H9 (cell line): ENCODE measurements at regions not wholly inside any gene's neighbourhood (a gene's known extent, or its start where the extent isn't known, plus 50 kb on each side); places are given as distances from the start of the nearest gene placed in this dataset.

Experiments
- DNase-seq: peaks from one replicate; pipeline ENCODE4 v3.0.0-alpha.2; 2017
- H2AFZ ChIP-seq: one replicate; pipeline ENCODE4 v1.6.1; 2013; ENCODE audit warnings: mild to moderate bottlenecking, low read length, control low read depth, moderate library complexity
- H2AK5ac ChIP-seq: 2 replicates; pipeline ENCODE4 v1.6.1; 2013; ENCODE audit warnings: low read length, control low read depth, mixed read lengths; ENCODE audit not compliant: insufficient read length
- H2BK120ac ChIP-seq: one replicate; pipeline ENCODE4 v1.6.1; 2013; ENCODE audit warnings: low read depth, mild to moderate bottlenecking, low read length, control low read depth, inconsistent platforms; ENCODE audit not compliant: poor library complexity, severe bottlenecking
- H2BK12ac ChIP-seq: 2 replicates; pipeline ENCODE4 v1.6.1; 2013; ENCODE audit warnings: low read length, control low read depth, mixed read lengths, low read depth; ENCODE audit not compliant: insufficient read length
- H2BK15ac ChIP-seq: 2 replicates; pipeline ENCODE4 v1.6.1; 2013; ENCODE audit warnings: low read depth, low read length, control low read depth
- H2BK20ac ChIP-seq: one replicate; pipeline ENCODE4 v1.6.1; 2013; ENCODE audit warnings: low read depth, mild to moderate bottlenecking, low read length, control low read depth, inconsistent platforms; ENCODE audit not compliant: poor library complexity, severe bottlenecking
- H2BK5ac ChIP-seq: 2 replicates; pipeline ENCODE4 v1.6.1; 2013; ENCODE audit warnings: low read length, control low read depth, mixed read lengths; ENCODE audit not compliant: insufficient read length
- H3K14ac ChIP-seq: 2 replicates; pipeline ENCODE4 v1.6.1; 2013; ENCODE audit warnings: low read length, control low read depth; ENCODE audit not compliant: insufficient read depth
- H3K18ac ChIP-seq: 2 replicates; pipeline ENCODE4 v1.6.1; 2013; ENCODE audit warnings: low read depth, mild to moderate bottlenecking, mixed read lengths, low read length, control low read depth; ENCODE audit not compliant: insufficient read length
- H3K23ac ChIP-seq: 2 replicates; pipeline ENCODE4 v1.6.1; 2013; ENCODE audit warnings: low read length, control low read depth, mixed read lengths, low read depth; ENCODE audit not compliant: insufficient read length
- H3K23me2 ChIP-seq: 2 replicates; pipeline ENCODE4 v1.6.1; 2013; ENCODE audit warnings: low read depth, mild to moderate bottlenecking, mixed read lengths, low read length, control low read depth; ENCODE audit not compliant: insufficient read length, poor library complexity, severe bottlenecking
- H3K27ac ChIP-seq: 2 replicates; pipeline ENCODE4 v1.5.1; 2013; ENCODE audit warnings: low read length, control low read depth, mixed read lengths, low read depth; ENCODE audit not compliant: insufficient read length
- H3K27me3 ChIP-seq: 2 replicates; pipeline ENCODE4 v1.6.1; 2013; ENCODE audit warnings: low read length, control low read depth, inconsistent platforms; ENCODE audit not compliant: insufficient read depth
- H3K4ac ChIP-seq: 2 replicates; pipeline ENCODE4 v1.6.1; 2013; ENCODE audit warnings: low read depth, mild to moderate bottlenecking, control low read depth, inconsistent platforms, low read length, moderate library complexity
- H3K4me1 ChIP-seq: 2 replicates; pipeline ENCODE4 v1.6.1; 2013; ENCODE audit warnings: low read length, control low read depth, inconsistent platforms; ENCODE audit not compliant: insufficient read depth
- H3K4me2 ChIP-seq: 2 replicates; pipeline ENCODE4 v1.6.1; 2013; ENCODE audit warnings: low read length, control low read depth, mixed read lengths; ENCODE audit not compliant: insufficient read length, insufficient read depth
- H3K56ac ChIP-seq: 2 replicates; pipeline ENCODE4 v1.6.1; 2013; ENCODE audit warnings: low read depth, mild to moderate bottlenecking, mixed read lengths, low read length, control low read depth; ENCODE audit not compliant: insufficient read length
- H3K79me1 ChIP-seq: 2 replicates; pipeline ENCODE4 v1.6.1; 2013; ENCODE audit warnings: low read depth, mild to moderate bottlenecking, moderate library complexity, low read length, control low read depth, inconsistent platforms; ENCODE audit not compliant: insufficient read depth, poor library complexity, severe bottlenecking
- H3K79me2 ChIP-seq: 2 replicates; pipeline ENCODE4 v1.6.1; 2013; ENCODE audit warnings: low read length, control low read depth, inconsistent platforms; ENCODE audit not compliant: insufficient read depth
- H3K9ac ChIP-seq: 2 replicates; pipeline ENCODE4 v1.6.1; 2013; ENCODE audit warnings: low read length, control low read depth, mixed read lengths; ENCODE audit not compliant: insufficient read length; ENCODE audit errors: extremely low read depth
- H3K9me3 ChIP-seq: one replicate; pipeline ENCODE4 v1.6.1; 2013; ENCODE audit warnings: low read depth, low read length, inconsistent platforms; ENCODE audit not compliant: control insufficient read depth
- H3T11ph ChIP-seq: one replicate; pipeline ENCODE4 v1.6.1; 2013; ENCODE audit warnings: mild to moderate bottlenecking, low read length, control low read depth, inconsistent platforms
- H4K20me1 ChIP-seq: one replicate; pipeline ENCODE4 v1.6.1; 2013; ENCODE audit not compliant: control insufficient read depth, insufficient read length, insufficient read depth
- H4K5ac ChIP-seq: 2 replicates; pipeline ENCODE4 v1.6.1; 2013; ENCODE audit warnings: low read depth, mild to moderate bottlenecking, mixed read lengths, low read length, control low read depth; ENCODE audit not compliant: insufficient read length
- H4K8ac ChIP-seq: replicated peaks from 2 replicates; pipeline ENCODE4 v1.6.1; 2013; ENCODE audit warnings: low read length, control low read depth, mixed read lengths, low read depth; ENCODE audit not compliant: insufficient read length
- H4K91ac ChIP-seq: 2 replicates; pipeline ENCODE4 v1.6.1; 2013; ENCODE audit warnings: low read depth, mild to moderate bottlenecking, moderate library complexity, mixed read lengths, low read length, control low read depth; ENCODE audit not compliant: insufficient read length
- H3K27ac Mint-ChIP-seq, 3 experiments: 2 replicates in 2 of 3; 3 replicates in 1 of 3; pipeline ENCODE4 v1.8.0; 2020 to 2021; ENCODE audit warnings: mixed read lengths in 3 of 3, mild to moderate bottlenecking in 1 of 3, moderate library complexity in 1 of 3
- H3K27me3 Mint-ChIP-seq: 2 replicates; pipeline ENCODE4 v1.8.0; 2021; ENCODE audit warnings: low read depth, mild to moderate bottlenecking, moderate library complexity, mixed read lengths
- H3K36me3 Mint-ChIP-seq, 3 experiments: 2 replicates in 2 of 3; 3 replicates in 1 of 3; pipeline ENCODE4 v1.8.0; 2020 to 2021; ENCODE audit warnings: low read depth in 3 of 3, mixed read lengths in 3 of 3; ENCODE audit not compliant: insufficient read depth in 1 of 3
- H3K4me1 Mint-ChIP-seq, 2 experiments: 2 replicates each; pipeline ENCODE4 v1.8.0; 2020; ENCODE audit warnings: mixed read lengths in 2 of 2
- H3K4me3 Mint-ChIP-seq, 2 experiments: 2 replicates in 1 of 2; 3 replicates in 1 of 2; pipeline ENCODE4 v1.8.0; 2020 to 2021; ENCODE audit warnings: mild to moderate bottlenecking in 2 of 2, mixed read lengths in 2 of 2, moderate library complexity in 1 of 2
- H3K9me3 Mint-ChIP-seq, 2 experiments: 2 replicates in 1 of 2; 3 replicates in 1 of 2; pipeline ENCODE4 v1.8.0; 2020; ENCODE audit warnings: mild to moderate bottlenecking in 2 of 2, mixed read lengths in 2 of 2, moderate library complexity in 1 of 2
- CTCF ChIP-seq: fragments of 200-600 bp; sonication (generic); conservative IDR thresholded peaks from 3 replicates; pipeline ENCODE4 v1.8.0; 2021; ENCODE audit warnings: antibody characterized with exemption, mild to moderate bottlenecking
- WGBS: extraction: QIAGEN DNeasy Blood & Tissue Kit; methylation state at CpG from one replicate; pipeline ENCODE4 v1.1.7; 2013; ENCODE audit warnings: missing lambda C conversion rate, low lambda C conversion rate, mixed read lengths; ENCODE audit not compliant: insufficient read length; ENCODE audit errors: extremely low coverage; 5-methylcytosine and 5-hydroxymethylcytosine counted together

DNA sequence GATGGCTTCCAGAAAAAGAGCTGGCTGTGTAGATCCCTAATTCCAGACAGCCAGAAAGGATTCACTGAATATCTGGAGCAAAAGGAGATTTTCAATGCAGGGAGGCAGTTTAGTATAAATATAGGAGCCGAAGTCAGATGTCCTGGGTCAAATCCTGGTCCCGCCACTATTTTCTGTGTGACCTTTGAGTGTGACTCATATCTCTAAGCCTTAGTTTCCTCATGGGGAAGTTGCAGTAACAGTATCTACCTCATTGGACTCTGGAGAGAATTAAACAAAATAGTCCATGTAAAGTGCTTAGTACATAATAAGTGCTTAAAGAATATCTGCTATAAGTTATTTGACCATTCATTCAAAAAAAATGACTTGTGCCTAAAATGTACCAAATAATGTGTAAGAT, 52.1 kb upstream of the ITGA6 start:
- Mint-ChIP-seq H3K27me3 (peaks cover 7% of the 10 kb centered on the region), H3K9me3 (peaks cover 15 to 22% of the 10 kb centered on the region in 2 experiments), H3K36me3 (peaks cover 0 to 18% (median 14%) of the 10 kb centered on the region in 3 experiments; a peak in 5 of 7 replicates), H3K4me3 (no peak overlapping the region), H3K4me1 (peaks cover 42 to 43% of the 10 kb centered on the region in 2 experiments), H3K27ac (no peak overlapping the region)
- Histone ChIP-seq H2BK20ac (no peak overlapping the region), H3K79me1 (no peaks in the 10 kb centered on the region), H2BK5ac (no peak overlapping the region), H2AFZ (no peak overlapping the region), H3K23me2 (no peaks in the 10 kb centered on the region), H3K79me2 (no peaks in the 10 kb centered on the region), H3K4ac (no peak overlapping the region), H4K8ac (no peak overlapping the region), H2AK5ac (no peak overlapping the region), H2BK12ac (no peak overlapping the region), H4K20me1 (no peaks in the 10 kb centered on the region), H3K9me3 (no peaks in the 10 kb centered on the region), H3T11ph (no peak overlapping the region), H3K27me3 (no peaks in the 10 kb centered on the region), H3K4me1 (peaks cover 7% of the 10 kb centered on the region; the same call in 1 of the 2 replicates), H3K18ac (no peak overlapping the region), H3K9ac (no peak overlapping the region), H3K56ac (no peak overlapping the region), H3K27ac (no peak overlapping the region), H2BK120ac (no peak overlapping the region), H3K4me2 (no peak overlapping the region), H3K23ac (no peak overlapping the region), H4K91ac (no peak overlapping the region), H3K14ac (no peak overlapping the region), H2BK15ac (no peak overlapping the region), H4K5ac (no peak overlapping the region)
- no peak for TF ChIP-seq CTCF
- DNase-seq = no peak
- no CpG with 5 or more reads among the region's 2 CpGs for WGBS
